GM12875 (cell line): ENCODE measurements at regions not wholly inside any gene's neighbourhood (a gene's known extent, or its start where the extent isn't known, plus 50 kb on each side); places are given as distances from the start of the nearest gene placed in this dataset.

Experiments used
- H3K4me3 ChIP-seq: one replicate; pipeline ENCODE4 v1.5.1; 2011; ENCODE audit warnings: low read depth, low read length, control low read depth
- CTCF ChIP-seq: IDR thresholded peaks from 2 replicates; pipeline ENCODE4 v1.5.1; 2011; ENCODE audit warnings: low read depth, mild to moderate bottlenecking, control low read depth, inconsistent platforms, low read length, moderate library complexity, borderline replicate concordance; ENCODE audit not compliant: insufficient read depth

- no peak overlapping the region for H3K4me3 ChIP-seq
- TF ChIP-seq CTCF: no peak
Measured at GRCh38 chr1:199122532-199123311, 483.9 kb downstream of the PTPRC start.

- no peak for TF ChIP-seq CTCF
- H3K4me3 ChIP-seq: no peak overlapping the region
Measured at GRCh38 chr1:199123615-199124014, 484.8 kb downstream of the PTPRC start.

DNA sequence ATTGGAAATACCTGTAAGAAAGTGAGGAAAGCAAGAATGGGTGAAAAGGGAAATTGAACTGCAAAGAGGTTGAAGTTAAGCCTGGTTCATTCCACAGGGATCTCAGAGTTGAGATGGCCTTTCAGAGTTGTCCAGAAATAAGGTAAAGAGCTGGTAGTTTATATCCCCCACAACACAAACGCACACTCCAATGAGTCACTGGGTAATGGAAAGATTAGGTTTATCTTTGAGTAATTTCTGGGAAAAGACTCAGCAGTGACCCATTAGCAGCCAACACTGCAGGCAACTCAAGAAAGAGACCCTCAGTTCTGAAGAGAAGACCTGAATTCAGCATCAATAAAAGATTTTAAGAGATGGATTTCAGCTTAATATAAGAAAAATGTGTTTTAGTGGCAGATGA lies 485.5 kb downstream of the PTPRC start:
- H3K4me3 ChIP-seq: no peak overlapping the region
- no peak for TF ChIP-seq CTCF

GRCh38 chr1:199129247-199129646 lies 490.4 kb downstream of the PTPRC start:
- no peak overlapping the region for H3K4me3 ChIP-seq
- TF ChIP-seq CTCF: no peak

DNA sequence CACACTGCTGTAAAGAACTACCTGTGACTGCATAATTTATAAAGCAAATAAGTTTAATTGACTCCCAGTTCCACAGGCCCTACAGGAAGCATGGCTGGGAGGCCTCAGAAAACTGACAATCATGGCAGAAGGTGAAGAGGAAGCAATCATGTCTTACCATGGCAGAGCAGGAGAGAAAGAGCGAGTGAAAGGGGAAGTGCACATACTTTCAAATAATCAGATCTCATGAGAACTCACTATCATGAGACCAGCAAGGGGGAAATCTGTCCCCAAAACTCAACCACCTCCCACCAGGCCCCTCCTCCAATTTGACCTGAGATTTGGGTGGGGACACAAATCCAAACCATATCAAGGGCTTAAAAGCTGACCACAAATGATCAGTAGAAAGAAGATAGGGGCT lies 493.2 kb downstream of the PTPRC start:
- H3K4me3 ChIP-seq: no peak overlapping the region
- TF ChIP-seq CTCF: no peak

- H3K4me3 ChIP-seq: no peak overlapping the region
- no peak for TF ChIP-seq CTCF
Measured at GRCh38 chr1:199135901-199136300, 497.1 kb downstream of the PTPRC start.

GRCh38 chr1:199138061-199138460 lies 499.2 kb downstream of the PTPRC start:
- no peak for TF ChIP-seq CTCF
- no peak overlapping the region for H3K4me3 ChIP-seq
